H9 (cell line): ENCODE measurements at regions not wholly inside any gene's neighbourhood (a gene's known extent, or its start where the extent isn't known, plus 50 kb on each side); places are given as distances from the start of the nearest gene placed in this dataset.

ENCODE experiments used
- DNase-seq: peaks from one replicate; pipeline ENCODE4 v3.0.0-alpha.2; 2017
- H2AFZ ChIP-seq: one replicate; pipeline ENCODE4 v1.6.1; 2013; ENCODE audit warnings: mild to moderate bottlenecking, low read length, control low read depth, moderate library complexity
- H2AK5ac ChIP-seq: 2 replicates; pipeline ENCODE4 v1.6.1; 2013; ENCODE audit warnings: low read length, control low read depth, mixed read lengths; ENCODE audit not compliant: insufficient read length
- H2BK120ac ChIP-seq: one replicate; pipeline ENCODE4 v1.6.1; 2013; ENCODE audit warnings: low read depth, mild to moderate bottlenecking, low read length, control low read depth, inconsistent platforms; ENCODE audit not compliant: poor library complexity, severe bottlenecking
- H2BK12ac ChIP-seq: 2 replicates; pipeline ENCODE4 v1.6.1; 2013; ENCODE audit warnings: low read length, control low read depth, mixed read lengths, low read depth; ENCODE audit not compliant: insufficient read length
- H2BK15ac ChIP-seq: 2 replicates; pipeline ENCODE4 v1.6.1; 2013; ENCODE audit warnings: low read depth, low read length, control low read depth
- H2BK20ac ChIP-seq: one replicate; pipeline ENCODE4 v1.6.1; 2013; ENCODE audit warnings: low read depth, mild to moderate bottlenecking, low read length, control low read depth, inconsistent platforms; ENCODE audit not compliant: poor library complexity, severe bottlenecking
- H2BK5ac ChIP-seq: 2 replicates; pipeline ENCODE4 v1.6.1; 2013; ENCODE audit warnings: low read length, control low read depth, mixed read lengths; ENCODE audit not compliant: insufficient read length
- H3K14ac ChIP-seq: 2 replicates; pipeline ENCODE4 v1.6.1; 2013; ENCODE audit warnings: low read length, control low read depth; ENCODE audit not compliant: insufficient read depth
- H3K18ac ChIP-seq: 2 replicates; pipeline ENCODE4 v1.6.1; 2013; ENCODE audit warnings: low read depth, mild to moderate bottlenecking, mixed read lengths, low read length, control low read depth; ENCODE audit not compliant: insufficient read length
- H3K23ac ChIP-seq: 2 replicates; pipeline ENCODE4 v1.6.1; 2013; ENCODE audit warnings: low read length, control low read depth, mixed read lengths, low read depth; ENCODE audit not compliant: insufficient read length
- H3K23me2 ChIP-seq: 2 replicates; pipeline ENCODE4 v1.6.1; 2013; ENCODE audit warnings: low read depth, mild to moderate bottlenecking, mixed read lengths, low read length, control low read depth; ENCODE audit not compliant: insufficient read length, poor library complexity, severe bottlenecking
- H3K27ac ChIP-seq: 2 replicates; pipeline ENCODE4 v1.5.1; 2013; ENCODE audit warnings: low read length, control low read depth, mixed read lengths, low read depth; ENCODE audit not compliant: insufficient read length
- H3K27me3 ChIP-seq: 2 replicates; pipeline ENCODE4 v1.6.1; 2013; ENCODE audit warnings: low read length, control low read depth, inconsistent platforms; ENCODE audit not compliant: insufficient read depth
- H3K4ac ChIP-seq: 2 replicates; pipeline ENCODE4 v1.6.1; 2013; ENCODE audit warnings: low read depth, mild to moderate bottlenecking, control low read depth, inconsistent platforms, low read length, moderate library complexity
- H3K4me1 ChIP-seq: 2 replicates; pipeline ENCODE4 v1.6.1; 2013; ENCODE audit warnings: low read length, control low read depth, inconsistent platforms; ENCODE audit not compliant: insufficient read depth
- H3K4me2 ChIP-seq: 2 replicates; pipeline ENCODE4 v1.6.1; 2013; ENCODE audit warnings: low read length, control low read depth, mixed read lengths; ENCODE audit not compliant: insufficient read length, insufficient read depth
- H3K56ac ChIP-seq: 2 replicates; pipeline ENCODE4 v1.6.1; 2013; ENCODE audit warnings: low read depth, mild to moderate bottlenecking, mixed read lengths, low read length, control low read depth; ENCODE audit not compliant: insufficient read length
- H3K79me1 ChIP-seq: 2 replicates; pipeline ENCODE4 v1.6.1; 2013; ENCODE audit warnings: low read depth, mild to moderate bottlenecking, moderate library complexity, low read length, control low read depth, inconsistent platforms; ENCODE audit not compliant: insufficient read depth, poor library complexity, severe bottlenecking
- H3K79me2 ChIP-seq: 2 replicates; pipeline ENCODE4 v1.6.1; 2013; ENCODE audit warnings: low read length, control low read depth, inconsistent platforms; ENCODE audit not compliant: insufficient read depth
- H3K9ac ChIP-seq: 2 replicates; pipeline ENCODE4 v1.6.1; 2013; ENCODE audit warnings: low read length, control low read depth, mixed read lengths; ENCODE audit not compliant: insufficient read length; ENCODE audit errors: extremely low read depth
- H3K9me3 ChIP-seq: one replicate; pipeline ENCODE4 v1.6.1; 2013; ENCODE audit warnings: low read depth, low read length, inconsistent platforms; ENCODE audit not compliant: control insufficient read depth
- H3T11ph ChIP-seq: one replicate; pipeline ENCODE4 v1.6.1; 2013; ENCODE audit warnings: mild to moderate bottlenecking, low read length, control low read depth, inconsistent platforms
- H4K20me1 ChIP-seq: one replicate; pipeline ENCODE4 v1.6.1; 2013; ENCODE audit not compliant: control insufficient read depth, insufficient read length, insufficient read depth
- H4K5ac ChIP-seq: 2 replicates; pipeline ENCODE4 v1.6.1; 2013; ENCODE audit warnings: low read depth, mild to moderate bottlenecking, mixed read lengths, low read length, control low read depth; ENCODE audit not compliant: insufficient read length
- H4K8ac ChIP-seq: replicated peaks from 2 replicates; pipeline ENCODE4 v1.6.1; 2013; ENCODE audit warnings: low read length, control low read depth, mixed read lengths, low read depth; ENCODE audit not compliant: insufficient read length
- H4K91ac ChIP-seq: 2 replicates; pipeline ENCODE4 v1.6.1; 2013; ENCODE audit warnings: low read depth, mild to moderate bottlenecking, moderate library complexity, mixed read lengths, low read length, control low read depth; ENCODE audit not compliant: insufficient read length
- H3K27ac Mint-ChIP-seq, 3 experiments: 2 replicates in 2 of 3; 3 replicates in 1 of 3; pipeline ENCODE4 v1.8.0; 2020 to 2021; ENCODE audit warnings: mixed read lengths in 3 of 3, mild to moderate bottlenecking in 1 of 3, moderate library complexity in 1 of 3
- H3K27me3 Mint-ChIP-seq: 2 replicates; pipeline ENCODE4 v1.8.0; 2021; ENCODE audit warnings: low read depth, mild to moderate bottlenecking, moderate library complexity, mixed read lengths
- H3K36me3 Mint-ChIP-seq, 3 experiments: 2 replicates in 2 of 3; 3 replicates in 1 of 3; pipeline ENCODE4 v1.8.0; 2020 to 2021; ENCODE audit warnings: low read depth in 3 of 3, mixed read lengths in 3 of 3; ENCODE audit not compliant: insufficient read depth in 1 of 3
- H3K4me1 Mint-ChIP-seq, 2 experiments: 2 replicates each; pipeline ENCODE4 v1.8.0; 2020; ENCODE audit warnings: mixed read lengths in 2 of 2
- H3K4me3 Mint-ChIP-seq, 2 experiments: 2 replicates in 1 of 2; 3 replicates in 1 of 2; pipeline ENCODE4 v1.8.0; 2020 to 2021; ENCODE audit warnings: mild to moderate bottlenecking in 2 of 2, mixed read lengths in 2 of 2, moderate library complexity in 1 of 2
- H3K9me3 Mint-ChIP-seq, 2 experiments: 2 replicates in 1 of 2; 3 replicates in 1 of 2; pipeline ENCODE4 v1.8.0; 2020; ENCODE audit warnings: mild to moderate bottlenecking in 2 of 2, mixed read lengths in 2 of 2, moderate library complexity in 1 of 2
- CTCF ChIP-seq: fragments of 200-600 bp; sonication (generic); conservative IDR thresholded peaks from 3 replicates; pipeline ENCODE4 v1.8.0; 2021; ENCODE audit warnings: antibody characterized with exemption, mild to moderate bottlenecking
- WGBS: extraction: QIAGEN DNeasy Blood & Tissue Kit; methylation state at CpG from one replicate; pipeline ENCODE4 v1.1.7; 2013; ENCODE audit warnings: missing lambda C conversion rate, low lambda C conversion rate, mixed read lengths; ENCODE audit not compliant: insufficient read length; ENCODE audit errors: extremely low coverage; 5-methylcytosine and 5-hydroxymethylcytosine counted together

DNA sequence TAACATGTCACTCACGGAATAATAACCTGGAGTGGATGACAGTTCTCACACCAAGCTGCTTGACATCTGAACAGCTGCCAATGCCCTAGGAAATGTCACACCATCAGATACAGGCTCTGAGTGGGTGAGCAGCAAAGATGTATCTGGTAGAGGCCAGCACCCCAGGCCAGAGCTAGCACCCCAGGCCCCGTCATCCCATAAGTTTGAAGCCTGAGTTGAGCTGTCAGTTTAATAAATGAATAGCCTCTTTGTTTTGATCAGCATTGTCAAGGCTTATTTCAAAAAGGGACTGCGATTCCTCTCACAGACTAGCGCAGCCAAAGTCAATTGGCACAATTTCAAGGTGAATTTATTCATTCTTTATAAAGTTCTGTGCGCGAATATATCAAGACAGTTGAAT lies 1327.1 kb downstream of the MAT2B start:
- H3K27me3 ChIP-seq = no peaks in the 10 kb centered on the region
- no peak overlapping the region for H3K9ac ChIP-seq
- no peak overlapping the region for H4K8ac ChIP-seq
- no peak overlapping the region for H2BK20ac ChIP-seq
- H3K14ac ChIP-seq = no peak overlapping the region
- no peak overlapping the region for H2BK120ac ChIP-seq
- no peak overlapping the region for H3K56ac ChIP-seq
- no peaks in the 10 kb centered on the region for H3K79me1 ChIP-seq
- H3K27ac ChIP-seq = no peak overlapping the region
- no peaks in the 10 kb centered on the region for H3K79me2 ChIP-seq
- Mint-ChIP-seq H3K9me3 (peaks cover 0 to 3% of the 10 kb centered on the region in 2 experiments; a peak in 2 of 5 replicates), H3K27me3 (no peaks in the 10 kb centered on the region; the same call in 1 of the 2 replicates), H3K27ac (no peak overlapping the region; a peak in 1 of 7 replicates), H3K4me1 (peaks cover 12 to 13% of the 10 kb centered on the region in 2 experiments), H3K36me3 (no peaks in the 10 kb centered on the region; a peak in 1 of 7 replicates), H3K4me3 (no peak overlapping the region)
- no peak overlapping the region for H3K4me2 ChIP-seq
- TF ChIP-seq CTCF = no peak
- no peak overlapping the region for H4K91ac ChIP-seq
- no peak overlapping the region for H3K23ac ChIP-seq
- H4K20me1 ChIP-seq = no peaks in the 10 kb centered on the region
- no peaks in the 10 kb centered on the region for H3K4me1 ChIP-seq
- no peaks in the 10 kb centered on the region for H3K23me2 ChIP-seq
- no peak for DNase-seq
- H3K18ac ChIP-seq = no peak overlapping the region
- H2BK15ac ChIP-seq = no peak overlapping the region
- no peak overlapping the region for H3T11ph ChIP-seq
- no peaks in the 10 kb centered on the region for H3K9me3 ChIP-seq
- no peak overlapping the region for H2BK5ac ChIP-seq
- no peak overlapping the region for H2AFZ ChIP-seq
- H2AK5ac ChIP-seq = no peak overlapping the region
- H4K5ac ChIP-seq = no peak overlapping the region
- H2BK12ac ChIP-seq = no peak overlapping the region
- WGBS = no CpG with 5 or more reads among the region's 6 CpGs
- H3K4ac ChIP-seq = no peak overlapping the region
